Psoas muscle (tissue), 7 donors: ENCODE measurements at regions not wholly inside any gene's neighbourhood (a gene's known extent, or its start where the extent isn't known, plus 50 kb on each side); places are given as distances from the start of the nearest gene placed in this dataset.

ENCODE experiments used
- ATAC-seq, 4 donors: fragments of 200-7000 bp; cut with Tn5 transposase; one replicate each; pipeline ENCODE4 v1.9.1; 2020; ENCODE audit warnings: moderate library complexity in 3 of 4, mild to moderate bottlenecking in 2 of 4
- DNase-seq, 2 donors: peaks; one replicate each; pipeline ENCODE4 v3.0.0-alpha.2; 2020
- H3K27ac ChIP-seq: fragments of 200-600 bp; one replicate; pipeline ENCODE4 v1.8.0; 2022
- H3K27me3 ChIP-seq, 3 donors: fragments of 200-600 bp in 1 of 3; one replicate each; pipeline versions ENCODE4 v1.6.1 to v1.8.0; 2013 to 2022; ENCODE audit warnings: low read length in 2 of 3, mild to moderate bottlenecking in 2 of 3, moderate library complexity in 1 of 3; ENCODE audit not compliant: insufficient read depth in 3 of 3
- H3K36me3 ChIP-seq, 2 donors: fragments of 200-600 bp in 1 of 2; one replicate each; pipeline versions ENCODE4 v1.6.1 to v1.8.0; 2013 to 2022; ENCODE audit warnings: low read depth in 1 of 2, mild to moderate bottlenecking in 1 of 2, moderate library complexity in 1 of 2; ENCODE audit not compliant: insufficient read depth in 1 of 2
- H3K4me1 ChIP-seq: fragments of 200-600 bp; one replicate; pipeline ENCODE4 v1.8.0; 2022
- H3K4me3 ChIP-seq: fragments of 200-600 bp; one replicate; pipeline ENCODE4 v1.8.0; 2022; ENCODE audit warnings: mild to moderate bottlenecking
- H3K9me3 ChIP-seq: fragments of 200-600 bp; one replicate; pipeline ENCODE4 v1.8.0; 2022
- WGBS, 3 donors: extraction: QIAGEN DNeasy Blood & Tissue Kit; methylation state at CpG; one replicate each; pipeline versions ENCODE4 v1.1.6 to v1.1.7; 2013; 5-methylcytosine and 5-hydroxymethylcytosine counted together
- intact Hi-C, 2 donors: fragments of 100-400 bp; cut with DNase I; formaldehyde crosslinking; loops; one replicate each; pipeline versions ENCODE4 v1.11.0 to v1.14.2; 2022
- TF ChIP-seq, protein P1 (sequence below): fragments of 200-600 bp; IDR thresholded peaks from one replicate; pipeline ENCODE4 v1.8.0; 2022; ENCODE audit warnings: antibody characterized with exemption
- donor health status: healthy with polysubstance abuse.
- donor health status: DM: no; HTN: no; CAD: no; lungs with moderate emphysema.
- donor health status: Bipolar disorder and iron deficiency.
- donor health status: healthy.
- donor health status: DM: yes; HTN: yes; CAD: no.
- donor health status: DM: no; HTN: no; CAD: no.
- donor health status: DM: yes; HTN: yes; CAD: no.

DNA sequence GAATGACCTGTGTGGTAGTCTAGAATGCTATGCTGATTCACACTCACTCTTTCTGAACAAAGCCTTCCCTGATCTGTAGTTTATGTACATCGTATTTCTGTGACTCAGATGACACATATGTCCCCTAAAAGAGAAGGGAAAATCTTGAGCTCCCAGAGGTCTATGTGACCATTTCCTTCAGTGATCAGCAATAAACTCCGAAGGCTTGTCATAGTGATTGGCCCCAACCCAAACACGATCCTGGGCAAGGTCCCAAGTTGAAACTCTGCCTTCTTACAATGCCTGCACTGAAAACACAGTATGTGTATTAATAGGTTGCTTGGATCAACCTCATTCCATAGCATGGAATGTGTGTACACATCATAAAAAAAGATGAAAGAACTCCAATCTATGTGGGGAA is 685.8 kb downstream of the MAT2B start:
- DNase-seq: no peak
- Histone ChIP-seq H3K4me3 (no peak overlapping the region), H3K27me3 (no peaks in the 10 kb centered on the region), H3K9me3 (no peaks in the 10 kb centered on the region), H3K36me3 (no peaks in the 10 kb centered on the region), H3K27ac (no peak overlapping the region), H3K4me1 (no peaks in the 10 kb centered on the region)
- ATAC-seq: no peak
- TF ChIP-seq, protein P1, sequence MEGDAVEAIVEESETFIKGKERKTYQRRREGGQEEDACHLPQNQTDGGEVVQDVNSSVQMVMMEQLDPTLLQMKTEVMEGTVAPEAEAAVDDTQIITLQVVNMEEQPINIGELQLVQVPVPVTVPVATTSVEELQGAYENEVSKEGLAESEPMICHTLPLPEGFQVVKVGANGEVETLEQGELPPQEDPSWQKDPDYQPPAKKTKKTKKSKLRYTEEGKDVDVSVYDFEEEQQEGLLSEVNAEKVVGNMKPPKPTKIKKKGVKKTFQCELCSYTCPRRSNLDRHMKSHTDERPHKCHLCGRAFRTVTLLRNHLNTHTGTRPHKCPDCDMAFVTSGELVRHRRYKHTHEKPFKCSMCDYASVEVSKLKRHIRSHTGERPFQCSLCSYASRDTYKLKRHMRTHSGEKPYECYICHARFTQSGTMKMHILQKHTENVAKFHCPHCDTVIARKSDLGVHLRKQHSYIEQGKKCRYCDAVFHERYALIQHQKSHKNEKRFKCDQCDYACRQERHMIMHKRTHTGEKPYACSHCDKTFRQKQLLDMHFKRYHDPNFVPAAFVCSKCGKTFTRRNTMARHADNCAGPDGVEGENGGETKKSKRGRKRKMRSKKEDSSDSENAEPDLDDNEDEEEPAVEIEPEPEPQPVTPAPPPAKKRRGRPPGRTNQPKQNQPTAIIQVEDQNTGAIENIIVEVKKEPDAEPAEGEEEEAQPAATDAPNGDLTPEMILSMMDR: no peak
- intact Hi-C loops: no loop called here
- 21 to 25% (median 21%) methylated on average over 3 of the region's 3 CpGs for WGBS, 3 donors

DNA sequence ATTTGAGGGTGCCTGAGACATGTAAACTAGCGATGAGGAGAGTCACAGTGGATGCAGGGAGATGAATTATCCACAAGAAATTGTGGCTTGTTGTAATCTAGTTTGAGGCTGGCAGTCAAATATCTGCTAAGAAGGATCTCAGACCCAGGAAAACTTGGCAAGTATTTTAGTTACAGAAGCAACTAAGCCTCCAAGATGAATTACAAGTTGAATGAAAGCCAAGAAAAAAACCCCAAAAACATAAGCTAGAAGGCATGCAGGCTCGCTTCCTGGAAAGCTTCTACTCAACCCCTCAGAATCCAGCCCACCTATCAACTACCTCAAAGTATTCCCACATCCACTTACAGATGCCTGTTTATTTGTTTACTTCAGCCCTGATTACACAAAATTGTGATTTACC is 696.9 kb downstream of the MAT2B start:
- WGBS, 3 donors: 31 to 40% (median 37%) methylated on average over 2 of the region's 2 CpGs
- intact Hi-C loops: no loop called here
- TF ChIP-seq, protein P1: no peak
- peaks cover 5% of the 10 kb centered on the region for H3K9me3 ChIP-seq
- ATAC-seq: no peak
- no peak overlapping the region for H3K4me3 ChIP-seq
- no peak for DNase-seq
- H3K27ac ChIP-seq: no peak overlapping the region
- H3K27me3 ChIP-seq: no peaks in the 10 kb centered on the region
- no peaks in the 10 kb centered on the region for H3K36me3 ChIP-seq
- H3K4me1 ChIP-seq: no peaks in the 10 kb centered on the region

DNA sequence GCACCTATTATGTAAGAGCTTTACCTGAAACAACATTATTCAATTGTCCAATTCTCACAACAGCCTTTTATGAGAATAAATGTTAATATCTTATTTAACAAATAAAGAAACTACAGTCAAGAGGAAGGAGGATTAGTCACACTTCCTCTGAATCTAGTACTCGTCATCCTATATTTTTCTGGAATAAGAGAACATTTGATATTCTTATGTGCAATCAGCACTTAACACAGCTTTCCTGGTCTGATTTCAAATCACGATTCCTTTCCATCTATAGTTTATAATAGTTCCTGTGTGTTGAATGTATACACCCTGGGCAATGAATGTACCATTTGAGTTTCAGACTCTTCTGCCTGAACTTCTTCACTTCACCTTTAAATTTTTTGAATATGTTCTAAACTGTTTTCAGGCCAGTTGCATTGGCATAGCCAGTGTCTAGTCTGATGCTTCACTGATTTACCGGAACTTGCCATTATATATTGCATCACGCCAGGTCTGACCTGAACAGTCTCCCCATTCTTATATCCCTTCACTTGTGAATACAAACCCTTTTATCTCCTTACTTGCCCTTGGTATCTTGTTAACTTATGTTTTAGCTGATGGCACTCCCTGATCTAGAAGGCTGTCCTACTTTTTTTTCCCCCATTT is 698.3 kb downstream of the MAT2B start:
- Histone ChIP-seq H3K27me3 (no peaks in the 10 kb centered on the region), H3K27ac (no peak overlapping the region), H3K9me3 (peaks cover 5% of the 10 kb centered on the region), H3K4me3 (no peak overlapping the region), H3K36me3 (no peaks in the 10 kb centered on the region), H3K4me1 (no peaks in the 10 kb centered on the region)
- ATAC-seq (no peak), DNase-seq (no peak)
- WGBS, 3 donors: 69 to 74% (median 73%) methylated on average over 4 of the region's 4 CpGs
- TF ChIP-seq, protein P1: no peak
- intact Hi-C loops: no loop called here

DNA sequence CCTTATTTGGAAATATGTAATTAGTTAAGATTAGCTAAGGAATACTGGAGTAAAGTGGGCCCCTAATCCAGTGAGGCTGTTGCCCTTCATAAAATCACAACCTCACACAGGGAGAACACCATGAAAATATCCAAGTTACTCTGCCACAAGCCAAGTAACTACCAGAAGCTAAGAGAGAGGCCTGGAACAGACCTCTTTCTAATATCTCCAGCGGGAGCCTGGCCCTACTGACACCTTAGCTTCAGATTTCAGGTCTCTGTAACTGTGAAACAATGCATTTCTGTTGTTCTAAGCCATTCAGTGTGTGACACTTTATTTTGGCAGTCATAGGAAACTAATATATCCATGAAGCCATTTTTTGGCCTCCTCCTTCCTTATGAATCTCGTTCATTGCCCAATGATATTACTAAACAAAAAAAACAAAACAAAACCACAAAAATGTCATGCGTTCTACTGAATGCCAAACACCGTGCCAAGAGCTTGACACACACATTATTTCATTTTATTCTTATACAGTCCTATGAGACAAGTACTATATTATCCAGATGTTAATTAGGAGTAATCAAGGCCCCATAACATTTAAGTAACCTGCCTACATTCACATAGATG is 699.0 kb downstream of the MAT2B start:
- H3K4me3 ChIP-seq: no peak overlapping the region
- H3K9me3 ChIP-seq: no peaks in the 10 kb centered on the region
- intact Hi-C loops: no loop called here
- H3K4me1 ChIP-seq: no peaks in the 10 kb centered on the region
- ATAC-seq (no peak), DNase-seq (no peak)
- no peak overlapping the region for H3K27ac ChIP-seq
- no peaks in the 10 kb centered on the region for H3K27me3 ChIP-seq
- WGBS, 3 donors: 21 to 33% (median 32%) methylated on average over 4 of the region's 4 CpGs
- TF ChIP-seq, protein P1: no peak
- H3K36me3 ChIP-seq: no peaks in the 10 kb centered on the region

DNA sequence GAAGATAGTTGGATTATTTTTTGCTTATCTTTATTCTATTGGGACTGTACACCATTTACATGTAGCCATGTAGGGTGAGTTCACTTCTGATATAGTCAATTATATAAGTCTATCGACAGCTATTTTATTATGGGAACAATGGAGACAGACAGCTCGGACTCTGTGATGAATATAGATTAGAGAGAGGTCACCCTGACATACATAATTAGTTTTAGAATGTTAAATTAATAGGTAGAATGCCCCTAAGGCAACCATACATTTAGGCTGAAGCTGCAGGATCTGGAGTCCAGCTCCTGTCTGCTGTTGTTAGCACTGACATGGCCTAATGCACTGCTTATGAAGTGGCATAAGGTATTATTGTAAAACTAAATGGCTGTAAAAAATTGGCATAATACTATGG is 700.8 kb downstream of the MAT2B start:
- 93 to 95% (median 94%) methylated on average over 2 of the region's 2 CpGs for WGBS, 3 donors

More for the DNA sequence above, 700.8 kb downstream of the MAT2B start:
- H3K9me3 ChIP-seq: no peaks in the 10 kb centered on the region
- no peaks in the 10 kb centered on the region for H3K36me3 ChIP-seq
- ATAC-seq (no peak), DNase-seq (no peak)
- H3K4me3 ChIP-seq: no peak overlapping the region
- intact Hi-C loops: no loop called here
- H3K27ac ChIP-seq: no peak overlapping the region
- TF ChIP-seq, protein P1: no peak
- no peaks in the 10 kb centered on the region for H3K4me1 ChIP-seq
- no peaks in the 10 kb centered on the region for H3K27me3 ChIP-seq
